SU-DHL-6 (cell line): ENCODE measurements at regions not wholly inside any gene's neighbourhood (a gene's known extent, or its start where the extent isn't known, plus 50 kb on each side); places are given as distances from the start of the nearest gene placed in this dataset.

Experiments
- H2AFZ ChIP-seq: fragments of 200-600 bp; sonication (generic); 2 replicates; pipeline ENCODE4 v1.6.1; 2014; ENCODE audit warnings: low read depth, mild to moderate bottlenecking, moderate library complexity, mixed read lengths, antibody characterized with exemption, low read length; ENCODE audit not compliant: severe bottlenecking
- H3F3A ChIP-seq: fragments of 200-600 bp; shearing (Covaris generic); 2 replicates; pipeline ENCODE4 v1.6.0; 2016; ENCODE audit warnings: antibody characterized with exemption, mild to moderate bottlenecking; ENCODE audit not compliant: insufficient read depth
- H3K27ac ChIP-seq: fragments of 200-600 bp; sonication (generic); 2 replicates; pipeline ENCODE4 v1.5.1; 2016; ENCODE audit warnings: low read depth, mild to moderate bottlenecking, low read length, moderate library complexity, mixed read lengths
- H3K27me3 ChIP-seq: fragments of 200-600 bp; sonication (generic), shearing (Covaris generic); 2 replicates; pipeline ENCODE4 v1.6.0; 2014; ENCODE audit warnings: mild to moderate bottlenecking, low read length
- H3K36me3 ChIP-seq: fragments of 200-600 bp; sonication (generic); 2 replicates; pipeline ENCODE4 v1.6.1; 2014; ENCODE audit warnings: mild to moderate bottlenecking, low read length, mixed read lengths
- H3K4me2 ChIP-seq: fragments of 300-600, 200-600 bp; shearing (Covaris generic), sonication (generic); 2 replicates; pipeline ENCODE4 v1.6.0; 2014; ENCODE audit warnings: low read length, low read depth, mild to moderate bottlenecking; ENCODE audit not compliant: poor library complexity, severe bottlenecking
- H3K4me3 ChIP-seq: fragments of 200-600 bp; sonication (generic); 2 replicates; pipeline ENCODE4 v1.5.1; 2014; ENCODE audit warnings: antibody characterized with exemption, low read length, mild to moderate bottlenecking, mixed read lengths; ENCODE audit not compliant: insufficient read depth, poor library complexity, severe bottlenecking
- H3K79me2 ChIP-seq: fragments of 200-600 bp; sonication (generic); 2 replicates; pipeline ENCODE4 v1.6.1; 2014; ENCODE audit warnings: mild to moderate bottlenecking, low read length, moderate library complexity; ENCODE audit not compliant: insufficient read depth
- H3K9ac ChIP-seq: fragments of 200-600 bp; sonication (generic); 2 replicates; pipeline ENCODE4 v1.7.0; 2014; ENCODE audit warnings: mild to moderate bottlenecking, low read length
- H3K9me2 ChIP-seq: fragments of 200-600 bp; sonication (generic); replicated peaks from 2 replicates; pipeline ENCODE4 v1.6.1; 2014; ENCODE audit warnings: low read length; ENCODE audit not compliant: insufficient read depth
- H3K9me3 ChIP-seq: fragments of 200-600 bp; sonication (generic); 2 replicates; pipeline ENCODE4 v1.6.1; 2014; ENCODE audit warnings: low read length, mixed read lengths; ENCODE audit not compliant: insufficient read depth
- H4K20me1 ChIP-seq: fragments of 200-600 bp; sonication (generic); 2 replicates; pipeline ENCODE4 v1.6.1; 2014; ENCODE audit warnings: low read depth, mild to moderate bottlenecking, antibody characterized with exemption, low read length, moderate library complexity, mixed read lengths
- EZH2phosphoT487 ChIP-seq: fragments of 200-600 bp; sonication (generic), shearing (Covaris generic); conservative IDR thresholded peaks from 2 replicates; pipeline ENCODE4 v1.6.1; 2018; ENCODE audit warnings: mild to moderate bottlenecking, antibody characterized with exemption, low read length, moderate library complexity, mixed read lengths
- TF ChIP-seq, protein P1 (sequence below): fragments of 200-600 bp; sonication (generic); IDR thresholded peaks from one replicate; pipeline ENCODE4 v1.5.1; 2017; ENCODE audit warnings: antibody characterized with exemption, mild to moderate bottlenecking, low read length, moderate library complexity; ENCODE audit not compliant: insufficient read depth, poor library complexity, severe bottlenecking

DNA sequence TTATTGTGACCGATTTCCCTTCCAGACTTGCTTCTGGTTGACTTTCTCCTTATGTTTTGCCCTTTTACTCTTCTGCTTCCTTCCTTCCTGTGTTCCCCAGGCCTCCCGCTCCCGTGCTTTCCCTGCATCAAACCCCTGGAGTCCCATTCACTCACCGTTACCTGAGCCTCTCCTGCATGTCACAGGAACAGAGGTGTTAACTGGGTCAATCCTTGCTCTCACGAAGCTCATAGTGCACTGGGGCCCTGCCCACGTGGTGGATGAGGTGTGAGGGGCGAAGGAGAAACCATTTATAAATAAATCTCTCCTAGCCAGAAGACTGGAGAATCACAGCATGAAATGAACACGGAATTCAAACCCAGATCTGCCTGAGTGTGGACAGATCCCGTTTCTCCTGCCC, 83.1 kb upstream of the MSX1 start:
- Histone ChIP-seq H3K27ac (no peak overlapping the region), H3K4me2 (no peak overlapping the region), H4K20me1 (no peaks in the 10 kb centered on the region), H3F3A (no peaks in the 10 kb centered on the region), H3K79me2 (no peaks in the 10 kb centered on the region), H2AFZ (no peak overlapping the region), H3K9ac (no peak overlapping the region), H3K27me3 (no peaks in the 10 kb centered on the region), H3K9me2 (no peaks in the 10 kb centered on the region), H3K4me3 (no peak overlapping the region), H3K36me3 (no peaks in the 10 kb centered on the region), H3K9me3 (no peaks in the 10 kb centered on the region)
- no peak for TF ChIP-seq EZH2phosphoT487
- TF ChIP-seq, protein P1, sequence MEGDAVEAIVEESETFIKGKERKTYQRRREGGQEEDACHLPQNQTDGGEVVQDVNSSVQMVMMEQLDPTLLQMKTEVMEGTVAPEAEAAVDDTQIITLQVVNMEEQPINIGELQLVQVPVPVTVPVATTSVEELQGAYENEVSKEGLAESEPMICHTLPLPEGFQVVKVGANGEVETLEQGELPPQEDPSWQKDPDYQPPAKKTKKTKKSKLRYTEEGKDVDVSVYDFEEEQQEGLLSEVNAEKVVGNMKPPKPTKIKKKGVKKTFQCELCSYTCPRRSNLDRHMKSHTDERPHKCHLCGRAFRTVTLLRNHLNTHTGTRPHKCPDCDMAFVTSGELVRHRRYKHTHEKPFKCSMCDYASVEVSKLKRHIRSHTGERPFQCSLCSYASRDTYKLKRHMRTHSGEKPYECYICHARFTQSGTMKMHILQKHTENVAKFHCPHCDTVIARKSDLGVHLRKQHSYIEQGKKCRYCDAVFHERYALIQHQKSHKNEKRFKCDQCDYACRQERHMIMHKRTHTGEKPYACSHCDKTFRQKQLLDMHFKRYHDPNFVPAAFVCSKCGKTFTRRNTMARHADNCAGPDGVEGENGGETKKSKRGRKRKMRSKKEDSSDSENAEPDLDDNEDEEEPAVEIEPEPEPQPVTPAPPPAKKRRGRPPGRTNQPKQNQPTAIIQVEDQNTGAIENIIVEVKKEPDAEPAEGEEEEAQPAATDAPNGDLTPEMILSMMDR, result no peak

DNA sequence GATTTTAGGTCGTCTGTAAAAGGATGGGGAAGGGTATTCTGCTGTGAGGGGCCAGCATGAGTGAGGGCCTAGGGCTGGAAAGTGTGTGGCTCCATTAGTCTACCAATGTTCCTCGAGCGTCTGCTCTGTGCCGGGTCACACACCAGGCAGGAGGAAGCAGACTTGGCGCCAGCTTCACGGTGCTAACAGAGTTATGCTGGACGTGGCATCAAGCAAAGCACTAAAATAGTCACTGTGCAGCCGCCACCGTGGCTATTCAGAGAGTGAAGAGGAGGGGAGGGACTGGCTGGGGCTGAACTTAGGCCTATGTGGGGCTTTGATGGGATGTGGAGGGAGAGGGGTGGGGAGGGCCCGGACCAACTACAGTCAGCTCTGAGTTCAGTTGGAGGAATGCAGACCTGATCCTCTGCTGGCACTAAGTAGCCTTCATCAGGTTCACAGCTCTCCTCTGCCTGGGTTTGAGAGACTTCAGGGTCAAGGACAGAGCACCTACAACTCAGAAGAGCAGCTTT, 83.9 kb upstream of the MSX1 start:
- no peaks in the 10 kb centered on the region for H3K79me2 ChIP-seq
- H3K36me3 ChIP-seq, result no peaks in the 10 kb centered on the region
- H3K9me3 ChIP-seq, result no peaks in the 10 kb centered on the region
- H3K4me2 ChIP-seq, result no peak overlapping the region
- no peak overlapping the region for H2AFZ ChIP-seq
- H3K9me2 ChIP-seq, result no peaks in the 10 kb centered on the region
- H4K20me1 ChIP-seq, result no peaks in the 10 kb centered on the region
- no peaks in the 10 kb centered on the region for H3K27me3 ChIP-seq
- no peaks in the 10 kb centered on the region for H3F3A ChIP-seq
- no peak overlapping the region for H3K4me3 ChIP-seq
- no peak overlapping the region for H3K9ac ChIP-seq
- no peak overlapping the region for H3K27ac ChIP-seq
- TF ChIP-seq, protein P1, result no peak
- TF ChIP-seq EZH2phosphoT487, result no peak

DNA sequence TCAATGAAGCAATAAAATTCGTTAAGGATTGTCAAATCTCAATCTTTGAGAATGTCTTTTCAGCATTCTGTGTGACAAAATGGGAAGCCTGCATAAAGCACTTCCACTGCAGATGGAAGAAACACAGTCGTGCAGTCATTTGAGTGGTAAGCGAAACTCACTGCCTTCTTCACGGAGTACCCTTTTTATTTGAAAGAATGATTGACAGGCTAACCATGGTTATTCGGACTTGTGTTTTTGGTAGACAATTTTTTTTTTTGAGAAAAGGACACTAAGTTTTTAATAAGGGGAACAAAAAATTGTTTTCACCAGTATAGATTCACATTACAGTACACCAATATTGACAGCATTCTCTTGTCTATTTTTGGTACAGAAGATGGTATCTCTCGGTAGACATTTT, 86.9 kb upstream of the MSX1 start:
- no peaks in the 10 kb centered on the region for H4K20me1 ChIP-seq
- no peaks in the 10 kb centered on the region for H3K27me3 ChIP-seq
- no peak overlapping the region for H3K4me2 ChIP-seq
- H3F3A ChIP-seq, result no peaks in the 10 kb centered on the region
- no peak overlapping the region for H2AFZ ChIP-seq
- no peak overlapping the region for H3K27ac ChIP-seq
- no peaks in the 10 kb centered on the region for H3K9me2 ChIP-seq
- no peaks in the 10 kb centered on the region for H3K36me3 ChIP-seq
- no peak overlapping the region for H3K4me3 ChIP-seq
- H3K79me2 ChIP-seq, result no peaks in the 10 kb centered on the region
- no peaks in the 10 kb centered on the region for H3K9me3 ChIP-seq
- H3K9ac ChIP-seq, result no peak overlapping the region
- TF ChIP-seq, protein P1, result no peak
- TF ChIP-seq EZH2phosphoT487, result no peak
